ENCODE measurements at regions not wholly inside any gene's neighbourhood (a gene's known extent, or its start where the extent isn't known, plus 50 kb on each side); places are given as distances from the start of the nearest gene placed in this dataset.

GRCh38 chr2:145286716-145287275 is 766.9 kb upstream of the ZEB2 start:
- no peak for DNase-seq (ENCODE audit: low read depth in 1 of 2, low spot score in 1 of 2)
- H3K27me3 ChIP-seq (ENCODE audit: insufficient read depth, poor library complexity, severe bottlenecking), result no peaks in the 10 kb centered on the region
- no peak overlapping the region for H3K4me3 ChIP-seq (replicated peaks; ENCODE audit: insufficient read depth, low read length)
- H3K27ac ChIP-seq (replicated peaks), result no peak overlapping the region
- TF ChIP-seq REST (IDR thresholded peaks at IDR 0.05; ENCODE audit: insufficient replicate concordance, low read depth), result no peak
- TF ChIP-seq POLR2AphosphoS5 (IDR thresholded peaks at IDR 0.05; ENCODE audit: low read depth), result no peak

- Histone ChIP-seq H3K27me3 (ENCODE audit: insufficient read depth, poor library complexity, severe bottlenecking) (no peaks in the 10 kb centered on the region), H3K4me3 (replicated peaks; ENCODE audit: insufficient read depth, low read length) (no peak overlapping the region), H3K27ac (replicated peaks) (no peak overlapping the region)
- DNase-seq (ENCODE audit: low read depth in 1 of 2, low spot score in 1 of 2), result no peak
- TF ChIP-seq REST (IDR thresholded peaks at IDR 0.05; ENCODE audit: insufficient replicate concordance, low read depth) (no peak), SPI1 (IDR thresholded peaks at IDR 0.05; ENCODE audit: borderline replicate concordance, low read depth) (no peak), GABPA (IDR thresholded peaks at IDR 0.05; ENCODE audit: low read depth) (no peak), CTCF (IDR thresholded peaks at IDR 0.05; ENCODE audit: insufficient read depth, low read length) (no peak), POLR2AphosphoS5 (IDR thresholded peaks at IDR 0.05; ENCODE audit: low read depth) (no peak)
Observed at GRCh38 chr2:145284551-145284950, 764.6 kb upstream of the ZEB2 start.

- no peak overlapping the region for H3K27ac ChIP-seq (replicated peaks)
- no peaks in the 10 kb centered on the region for H3K27me3 ChIP-seq (ENCODE audit: insufficient read depth, poor library complexity, severe bottlenecking)
- H3K4me3 ChIP-seq (replicated peaks; ENCODE audit: insufficient read depth, low read length), result no peak overlapping the region
- no peak for DNase-seq (ENCODE audit: low read depth in 1 of 2, low spot score in 1 of 2)
- TF ChIP-seq GABPA (IDR thresholded peaks at IDR 0.05; ENCODE audit: low read depth) (no peak), POLR2AphosphoS5 (IDR thresholded peaks at IDR 0.05; ENCODE audit: low read depth) (no peak), SPI1 (IDR thresholded peaks at IDR 0.05; ENCODE audit: borderline replicate concordance, low read depth) (no peak), CTCF (IDR thresholded peaks at IDR 0.05; ENCODE audit: insufficient read depth, low read length) (no peak), REST (IDR thresholded peaks at IDR 0.05; ENCODE audit: insufficient replicate concordance, low read depth) (no peak)
Observed at GRCh38 chr2:145283131-145283530, 763.2 kb upstream of the ZEB2 start.

Measured in HL-60 (cell line).